GM06990 (cell line): ENCODE measurements at regions not wholly inside any gene's neighbourhood (a gene's known extent, or its start where the extent isn't known, plus 50 kb on each side); places are given as distances from the start of the nearest gene placed in this dataset.

ENCODE experiments used
- DNase-seq: peaks from one replicate; pipeline ENCODE4 v3.0.0-alpha.2; 2011; ENCODE audit not compliant: insufficient read length; ENCODE audit errors: extremely low read depth
- H3K27me3 ChIP-seq: replicated peaks from 2 replicates; pipeline ENCODE4 v1.6.0; 2011; ENCODE audit warnings: low read length; ENCODE audit not compliant: control insufficient read depth, insufficient read depth
- H3K36me3 ChIP-seq: 2 replicates; pipeline ENCODE4 v1.5.1; 2011; ENCODE audit warnings: low read length; ENCODE audit not compliant: control insufficient read depth, insufficient read depth
- H3K4me3 ChIP-seq: replicated peaks from 2 replicates; pipeline ENCODE4 v1.5.1; 2011; ENCODE audit warnings: low read depth, mild to moderate bottlenecking, control low read depth, low read length
- TF ChIP-seq, protein P1 (sequence below): IDR thresholded peaks from 2 replicates; pipeline ENCODE4 v1.5.1; 2011; ENCODE audit warnings: low read length, control low read depth, mild to moderate bottlenecking, inconsistent platforms; ENCODE audit not compliant: insufficient read depth, poor library complexity, severe bottlenecking

DNA sequence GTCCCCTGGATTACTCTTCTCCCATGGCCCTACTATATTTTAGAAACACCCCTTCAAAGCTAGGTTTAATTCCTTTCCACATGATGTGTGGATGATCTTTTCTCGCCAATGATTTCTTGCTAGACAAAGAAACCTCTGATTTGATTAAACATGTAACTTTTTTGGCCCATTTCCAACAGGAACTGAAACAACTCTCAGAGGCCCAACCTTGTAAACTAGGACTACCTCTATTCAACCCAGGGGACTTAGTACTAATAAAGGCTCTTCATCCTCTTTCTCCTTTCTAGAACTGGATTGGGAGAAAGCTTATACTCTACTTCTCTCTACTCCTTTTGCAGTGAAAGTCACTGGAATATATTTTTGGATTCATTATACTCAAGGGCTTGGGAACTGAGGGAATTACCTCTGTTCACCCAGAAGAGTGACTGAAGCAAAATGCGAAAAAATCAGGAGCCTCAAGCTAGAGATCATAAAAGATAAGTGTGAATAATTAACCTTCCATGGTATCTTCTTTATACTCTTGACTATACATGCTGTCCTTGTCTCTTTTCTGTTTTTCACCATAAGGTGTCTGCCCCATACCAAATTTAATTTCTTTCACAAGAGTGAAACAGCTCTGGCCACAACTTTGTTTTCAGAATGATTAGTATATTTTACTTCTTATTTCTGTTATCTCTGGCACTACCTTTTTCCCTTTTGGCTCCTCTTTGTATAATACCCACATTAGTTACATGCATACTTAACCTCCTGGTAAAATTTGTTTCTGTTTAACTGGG lies 977.6 kb downstream of the SLITRK5 start:
- Histone ChIP-seq H3K36me3 (no peaks in the 10 kb centered on the region), H3K4me3 (no peak overlapping the region), H3K27me3 (no peaks in the 10 kb centered on the region)
- DNase-seq = no peak
- TF ChIP-seq, protein P1, sequence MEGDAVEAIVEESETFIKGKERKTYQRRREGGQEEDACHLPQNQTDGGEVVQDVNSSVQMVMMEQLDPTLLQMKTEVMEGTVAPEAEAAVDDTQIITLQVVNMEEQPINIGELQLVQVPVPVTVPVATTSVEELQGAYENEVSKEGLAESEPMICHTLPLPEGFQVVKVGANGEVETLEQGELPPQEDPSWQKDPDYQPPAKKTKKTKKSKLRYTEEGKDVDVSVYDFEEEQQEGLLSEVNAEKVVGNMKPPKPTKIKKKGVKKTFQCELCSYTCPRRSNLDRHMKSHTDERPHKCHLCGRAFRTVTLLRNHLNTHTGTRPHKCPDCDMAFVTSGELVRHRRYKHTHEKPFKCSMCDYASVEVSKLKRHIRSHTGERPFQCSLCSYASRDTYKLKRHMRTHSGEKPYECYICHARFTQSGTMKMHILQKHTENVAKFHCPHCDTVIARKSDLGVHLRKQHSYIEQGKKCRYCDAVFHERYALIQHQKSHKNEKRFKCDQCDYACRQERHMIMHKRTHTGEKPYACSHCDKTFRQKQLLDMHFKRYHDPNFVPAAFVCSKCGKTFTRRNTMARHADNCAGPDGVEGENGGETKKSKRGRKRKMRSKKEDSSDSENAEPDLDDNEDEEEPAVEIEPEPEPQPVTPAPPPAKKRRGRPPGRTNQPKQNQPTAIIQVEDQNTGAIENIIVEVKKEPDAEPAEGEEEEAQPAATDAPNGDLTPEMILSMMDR = no peak

DNA sequence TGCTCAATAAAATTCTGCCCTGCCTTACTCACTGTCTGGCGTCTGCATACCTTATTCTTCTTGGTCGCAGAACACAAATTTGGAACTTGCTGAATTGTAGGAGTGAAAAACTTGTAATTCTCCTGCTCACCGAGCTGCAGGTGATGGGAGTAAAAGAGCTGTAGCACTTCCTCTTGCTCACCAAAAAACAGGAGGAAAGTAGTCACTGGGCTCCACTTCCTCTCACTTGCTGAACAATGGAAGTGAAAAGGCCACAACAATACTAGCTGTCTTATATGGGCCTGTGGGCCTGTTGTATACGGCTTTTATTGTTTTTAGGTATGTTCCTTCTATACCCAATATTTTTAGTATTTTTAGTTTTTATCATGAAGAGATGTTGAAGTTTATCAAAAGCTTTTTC lies 978.7 kb downstream of the SLITRK5 start:
- TF ChIP-seq, protein P1 = no peak
- Histone ChIP-seq H3K36me3 (no peaks in the 10 kb centered on the region), H3K4me3 (no peak overlapping the region), H3K27me3 (no peaks in the 10 kb centered on the region)
- DNase-seq = no peak

DNA sequence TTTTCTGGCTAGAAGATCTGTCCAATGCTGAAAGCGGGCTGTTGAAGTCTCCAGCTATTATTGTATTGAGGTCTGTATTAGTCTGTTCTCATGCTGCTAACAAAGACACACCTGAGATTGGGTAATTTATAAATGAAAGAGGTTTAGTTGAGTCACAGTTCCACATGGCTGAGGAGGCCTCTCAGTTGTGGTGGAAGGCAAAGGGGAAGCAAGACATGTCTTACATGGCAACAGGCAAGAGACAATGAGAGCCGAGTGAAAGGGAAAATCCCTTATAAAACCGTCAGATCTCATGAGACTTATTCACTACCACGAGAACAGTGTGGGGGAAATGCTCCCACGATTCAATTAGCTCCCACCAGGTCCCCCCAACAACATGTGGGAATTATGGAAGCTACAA lies 980.4 kb downstream of the SLITRK5 start:
- DNase-seq = no peak
- no peak overlapping the region for H3K4me3 ChIP-seq
- no peaks in the 10 kb centered on the region for H3K27me3 ChIP-seq
- no peaks in the 10 kb centered on the region for H3K36me3 ChIP-seq
- TF ChIP-seq, protein P1 = no peak

DNA sequence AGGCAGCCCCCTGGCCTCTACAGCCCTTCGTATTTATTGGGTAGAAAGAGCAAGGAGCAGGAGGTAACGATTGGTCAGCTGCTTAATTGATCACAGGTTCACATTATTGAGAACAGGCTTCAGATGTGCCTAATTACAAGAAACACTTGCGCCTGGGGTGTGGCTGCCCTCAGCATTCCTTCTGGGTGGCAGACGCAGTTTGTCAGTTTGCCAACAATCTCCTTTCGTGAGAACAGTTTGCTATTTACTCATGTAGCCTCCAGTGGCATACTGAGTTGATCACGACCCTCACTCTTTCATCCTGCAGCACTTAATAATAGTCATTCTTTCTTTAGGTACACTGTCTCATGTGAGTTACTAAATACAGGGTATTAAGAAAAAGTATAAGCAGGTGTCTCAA lies 985.6 kb downstream of the SLITRK5 start:
- TF ChIP-seq, protein P1 = no peak
- no peak for DNase-seq
- H3K36me3 ChIP-seq = no peaks in the 10 kb centered on the region
- H3K27me3 ChIP-seq = no peaks in the 10 kb centered on the region
- H3K4me3 ChIP-seq = no peak overlapping the region

DNA sequence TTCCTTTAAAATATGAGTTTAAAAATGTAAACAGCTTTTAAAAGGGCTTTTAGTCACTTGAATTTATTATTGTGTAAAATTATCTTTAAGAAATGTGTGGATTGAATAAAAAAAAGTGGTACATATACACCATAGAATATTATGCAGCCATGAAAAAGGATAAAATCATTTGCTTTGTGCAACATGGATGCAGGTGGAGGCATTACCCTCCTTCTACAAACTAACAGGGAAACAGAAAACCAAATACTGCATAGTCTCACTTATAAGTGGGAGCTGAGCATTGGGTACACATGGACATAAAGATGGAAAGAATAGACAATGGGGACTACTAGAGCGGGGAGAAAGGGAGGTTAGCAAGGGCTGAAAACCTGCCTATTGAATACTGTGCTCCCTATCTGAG lies 999.3 kb downstream of the SLITRK5 start:
- Histone ChIP-seq H3K4me3 (no peak overlapping the region), H3K27me3 (no peaks in the 10 kb centered on the region), H3K36me3 (no peaks in the 10 kb centered on the region)
- DNase-seq = no peak
- TF ChIP-seq, protein P1 = no peak
